D721Med (cell line): ENCODE measurements at regions not wholly inside any gene's neighbourhood (a gene's known extent, or its start where the extent isn't known, plus 50 kb on each side); places are given as distances from the start of the nearest gene placed in this dataset.

ENCODE experiments used
- DNase-seq: peaks from one replicate; pipeline ENCODE4 v3.0.0; 2011; ENCODE audit warnings: low spot score; ENCODE audit not compliant: insufficient read length
- FAIRE-seq: peaks from 2 replicates; lab custom pipeline; 2011; peaks lifted over from hg19 to GRCh38; lab: Jason Lieb, UNC
- CTCF ChIP-seq: IDR thresholded peaks from 2 replicates; pipeline ENCODE4 v1.5.1; 2012; ENCODE audit warnings: mild to moderate bottlenecking, control low read depth; ENCODE audit not compliant: insufficient read depth; ENCODE audit errors: missing control alignments

- no peak for FAIRE-seq
- TF ChIP-seq CTCF: no peak
- DNase-seq: no peak
Measured at GRCh38 chr20:52318651-52319050, 127.1 kb upstream of the ZFP64 start.

- DNase-seq (no peak), FAIRE-seq (no peak)
- TF ChIP-seq CTCF: peak; percentile 42
Measured at GRCh38 chr20:52313341-52313963, 121.9 kb upstream of the ZFP64 start.

- FAIRE-seq (no peak), DNase-seq (no peak)
- TF ChIP-seq CTCF: peak; percentile 81
Measured at GRCh38 chr20:52312132-52312729, 120.7 kb upstream of the ZFP64 start.

- no peak for TF ChIP-seq CTCF
- DNase-seq (no peak), FAIRE-seq (no peak)
Measured at GRCh38 chr20:52311209-52311794, 119.7 kb upstream of the ZFP64 start.

GRCh38 chr20:52309181-52309580 lies 117.6 kb upstream of the ZFP64 start:
- FAIRE-seq: no peak
- DNase-seq: no peak

GRCh38 chr20:52306477-52306876 lies 114.9 kb upstream of the ZFP64 start:
- FAIRE-seq (no peak), DNase-seq (no peak)
- TF ChIP-seq CTCF: no peak

More at GRCh38 chr20:52309181-52309580, 117.6 kb upstream of the ZFP64 start:
- no peak for TF ChIP-seq CTCF

GRCh38 chr20:52305858-52306257 lies 114.3 kb upstream of the ZFP64 start:
- DNase-seq (no peak), FAIRE-seq (no peak)
- TF ChIP-seq CTCF: no peak
